Stimulated activated CD8-positive, alpha-beta memory T cell treated with anti-CD3 and anti-CD28 coated beads, Interleukin-2, amount 100 ng/mL, for 1 hour (primary cell): ENCODE measurements at regions not wholly inside any gene's neighbourhood (a gene's known extent, or its start where the extent isn't known, plus 50 kb on each side); places are given as distances from the start of the nearest gene placed in this dataset.

Experiments used
- DNase-seq, 2 donors: peaks; one replicate each; pipeline ENCODE4 v3.0.0-alpha.2; 2020; ENCODE audit warnings: low read depth in 2 of 2

DNA sequence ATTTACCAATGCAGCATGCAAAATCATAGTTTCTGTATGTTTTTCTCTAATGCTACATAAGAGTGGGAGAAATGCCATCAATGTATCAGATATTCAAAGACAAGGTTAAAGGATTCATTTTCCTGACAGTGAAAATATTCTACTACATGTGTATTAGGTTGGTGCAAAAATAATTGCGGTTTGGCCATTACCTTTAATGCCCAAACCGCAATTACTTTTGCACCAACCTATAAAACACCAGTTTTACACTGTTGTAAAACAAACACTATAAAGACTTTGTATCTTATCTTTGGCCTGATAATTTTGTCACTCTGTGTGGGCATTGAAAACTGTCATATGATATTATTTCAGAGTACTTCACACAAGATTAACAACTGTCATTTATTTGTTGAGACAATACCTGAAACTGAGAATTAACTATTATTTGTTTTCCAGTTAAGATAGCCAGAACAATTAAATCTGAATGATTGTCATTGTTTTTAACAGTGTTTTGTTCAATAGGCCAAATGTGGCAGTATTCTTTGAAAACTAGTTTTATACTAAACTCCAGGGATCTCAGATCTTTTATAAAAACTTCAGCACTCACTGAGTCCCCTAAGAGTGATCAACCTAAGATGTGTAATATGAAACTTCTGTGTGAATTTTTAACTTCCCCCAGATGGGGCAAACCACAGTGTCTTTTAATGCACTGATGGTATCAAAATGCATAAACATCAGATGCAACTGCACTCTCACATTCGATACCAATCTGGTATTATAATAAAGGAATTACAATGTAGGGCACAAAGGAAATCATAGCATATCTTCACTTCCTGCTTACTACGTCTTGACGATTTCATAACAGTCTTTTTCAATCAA, 53.8 kb upstream of the FBN2 start:
- no peak for DNase-seq

DNA sequence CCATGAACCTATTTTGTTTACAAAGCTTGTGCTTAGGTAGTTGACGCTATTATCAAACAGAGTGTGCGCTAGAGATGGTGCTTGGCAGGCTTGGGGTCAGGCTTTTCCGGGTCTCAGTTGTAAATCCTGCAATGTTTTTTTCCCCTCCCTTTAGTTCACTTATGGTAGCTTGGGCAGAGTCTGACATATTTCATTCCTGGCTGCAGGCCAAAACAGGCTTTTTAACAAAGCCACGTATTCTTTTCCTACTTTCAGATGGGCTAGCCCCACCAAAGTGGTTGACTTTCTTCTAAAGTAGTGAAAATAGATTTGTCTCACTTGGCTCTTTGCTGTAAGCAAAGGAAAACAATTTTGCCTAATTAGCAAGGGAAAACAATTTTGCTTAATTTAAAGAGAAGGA, 58.0 kb upstream of the FBN2 start:
- DNase-seq: no peak

DNA sequence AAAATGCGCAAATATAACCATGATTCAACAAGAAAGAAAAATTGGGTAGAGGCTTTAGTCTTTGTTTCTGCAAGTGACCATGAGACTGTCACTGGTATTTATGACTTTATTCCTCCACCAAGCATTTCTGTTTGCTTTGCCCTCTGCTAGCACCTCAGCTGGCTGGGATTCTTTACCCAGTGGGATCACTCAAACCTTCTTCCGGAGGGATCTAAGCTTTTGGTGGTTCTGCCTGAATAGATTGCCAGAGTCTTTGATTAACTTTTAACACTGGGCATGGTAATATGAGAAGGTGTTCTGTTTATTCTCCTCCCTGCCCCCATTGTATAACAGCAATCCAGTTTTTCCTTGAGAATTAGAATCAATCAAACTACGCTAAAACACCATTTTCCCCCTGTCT, 59.1 kb upstream of the FBN2 start:
- no peak for DNase-seq

DNA sequence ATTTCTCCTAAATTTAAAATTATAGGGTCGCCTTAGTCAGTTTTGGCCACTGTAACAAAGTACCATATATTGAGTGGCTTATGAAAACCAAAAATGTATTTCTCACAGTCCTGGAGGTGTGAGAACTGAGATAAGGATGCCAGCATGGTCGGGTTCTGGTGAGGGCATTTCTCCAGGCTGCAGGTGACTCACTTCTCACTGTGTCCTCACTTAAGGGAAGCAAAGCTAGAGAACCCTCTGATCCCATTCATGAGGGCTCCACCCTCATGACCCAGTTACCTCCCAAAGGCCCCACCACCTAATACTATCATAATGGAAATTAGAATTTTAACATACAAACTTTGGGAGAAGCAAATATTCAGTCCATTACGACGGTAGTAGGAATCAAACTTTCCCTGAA, 75.1 kb upstream of the FBN2 start:
- no peak for DNase-seq

DNA sequence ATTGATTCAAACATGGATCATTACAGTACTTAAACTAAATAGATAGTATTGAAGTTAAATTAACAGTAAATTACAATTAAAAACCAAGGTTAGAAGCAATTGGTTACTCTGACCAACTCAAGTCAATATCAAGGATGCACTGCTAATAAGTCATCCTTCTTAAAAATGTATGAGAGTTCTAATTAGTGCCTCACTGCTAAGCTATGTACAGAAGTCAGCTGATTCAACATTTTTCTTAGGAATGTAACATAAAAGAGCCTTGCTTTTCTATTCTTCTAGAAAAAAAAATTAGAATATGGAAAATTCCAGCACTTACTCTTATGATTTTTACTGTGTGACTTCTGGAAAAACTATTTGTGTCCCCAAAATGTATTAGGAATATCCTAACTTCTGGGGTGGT, 75.7 kb upstream of the FBN2 start:
- no peak for DNase-seq

DNA sequence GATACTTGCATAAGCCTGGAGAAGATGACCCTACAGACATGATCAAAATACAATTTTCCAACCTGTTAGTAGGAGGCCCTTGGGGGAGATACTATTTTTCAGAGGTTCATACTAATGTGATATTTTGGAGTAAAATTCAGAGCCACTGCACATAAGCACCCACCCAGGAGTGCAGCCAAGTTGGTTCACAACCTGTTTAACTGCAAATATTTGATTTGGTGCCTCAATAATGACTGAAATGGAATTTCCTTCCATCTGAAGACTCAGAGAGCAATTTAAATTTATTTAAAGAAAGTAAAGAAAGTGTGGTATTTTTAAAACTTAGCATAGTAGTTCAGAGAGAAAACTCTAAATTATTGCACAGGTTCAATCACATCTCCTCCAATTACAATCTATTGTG, 77.5 kb upstream of the FBN2 start:
- no peak for DNase-seq

DNA sequence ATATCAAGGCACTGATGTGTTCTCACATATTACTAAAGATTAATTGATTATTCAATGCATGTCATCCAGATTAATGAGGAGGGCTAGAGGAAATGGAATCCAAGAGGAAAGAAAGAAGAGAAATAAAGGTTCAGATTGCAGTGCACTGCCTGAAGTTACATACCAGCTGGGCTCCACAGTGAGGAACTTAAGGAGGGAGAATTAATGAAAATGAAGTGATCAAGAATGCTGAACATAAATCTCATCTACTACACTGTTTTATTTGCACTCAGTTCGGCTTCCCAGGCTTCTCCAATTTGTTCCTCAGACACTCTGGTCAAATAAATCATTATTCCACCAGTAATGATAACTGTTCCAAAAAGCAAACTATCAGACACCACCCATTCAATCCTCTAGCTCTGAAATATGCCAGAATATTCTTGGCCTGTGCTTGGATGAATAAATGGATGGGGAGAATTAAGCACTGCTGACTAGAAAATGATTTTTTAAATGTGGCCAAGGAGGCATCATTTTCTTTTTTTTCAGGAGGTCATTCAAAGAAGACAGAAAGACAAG, 88.6 kb upstream of the FBN2 start:
- no peak for DNase-seq

DNA sequence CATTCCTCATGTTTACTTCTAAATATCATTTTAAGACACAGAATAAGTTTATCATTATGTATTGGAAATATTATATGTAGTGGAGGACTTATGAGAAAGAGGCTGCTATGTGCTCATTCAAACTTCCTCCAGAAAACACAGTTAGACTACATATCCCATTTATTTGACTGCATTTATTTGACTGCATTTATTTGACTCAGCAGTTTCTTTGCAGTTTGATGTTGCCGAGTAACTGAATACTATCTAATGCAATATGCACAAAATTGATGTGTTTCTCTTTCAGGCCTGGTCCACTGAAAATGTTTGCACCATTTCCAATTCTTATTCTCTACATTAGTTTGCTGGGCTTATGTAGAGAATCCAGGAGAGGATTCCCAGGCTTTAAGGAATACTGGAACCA, 89.9 kb upstream of the FBN2 start:
- DNase-seq: no peak

DNA sequence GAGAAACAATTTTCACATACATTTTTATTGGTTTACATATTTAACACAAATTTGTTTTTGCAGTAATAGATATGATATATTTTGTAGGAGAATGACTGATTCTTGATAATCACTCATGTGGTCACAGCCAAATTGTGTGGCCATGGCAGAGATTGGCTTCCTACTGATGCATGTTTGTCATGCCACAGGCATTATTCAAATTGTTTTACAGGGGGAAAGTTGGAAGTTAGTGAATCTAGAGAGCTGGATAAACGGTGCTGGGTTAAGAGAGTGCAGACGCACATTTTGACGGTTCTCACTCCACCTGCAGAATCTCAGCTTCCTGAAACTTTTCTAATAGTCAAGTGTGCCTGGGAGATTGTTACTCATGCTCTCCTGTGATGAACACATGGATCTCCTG, 91.1 kb upstream of the FBN2 start:
- DNase-seq: no peak

DNA sequence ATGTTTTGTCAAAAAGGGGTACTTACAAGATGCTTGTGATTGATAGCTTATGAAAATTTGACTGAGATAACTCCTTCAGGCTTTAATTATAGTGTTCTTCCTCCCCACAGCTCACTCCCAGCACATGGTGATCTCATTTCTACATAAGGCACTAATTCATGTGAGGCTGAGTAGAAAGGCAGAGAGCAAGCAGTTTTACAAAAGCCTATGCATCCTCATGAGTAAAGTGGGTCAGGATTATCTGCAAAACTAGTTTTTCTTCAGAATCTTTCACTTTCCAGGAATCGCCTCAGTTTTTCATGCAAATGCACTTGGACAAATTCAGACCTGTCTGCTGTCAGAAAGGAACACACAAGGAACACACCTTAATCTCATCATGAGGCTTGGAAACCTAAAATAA, 92.1 kb upstream of the FBN2 start:
- no peak for DNase-seq

DNA sequence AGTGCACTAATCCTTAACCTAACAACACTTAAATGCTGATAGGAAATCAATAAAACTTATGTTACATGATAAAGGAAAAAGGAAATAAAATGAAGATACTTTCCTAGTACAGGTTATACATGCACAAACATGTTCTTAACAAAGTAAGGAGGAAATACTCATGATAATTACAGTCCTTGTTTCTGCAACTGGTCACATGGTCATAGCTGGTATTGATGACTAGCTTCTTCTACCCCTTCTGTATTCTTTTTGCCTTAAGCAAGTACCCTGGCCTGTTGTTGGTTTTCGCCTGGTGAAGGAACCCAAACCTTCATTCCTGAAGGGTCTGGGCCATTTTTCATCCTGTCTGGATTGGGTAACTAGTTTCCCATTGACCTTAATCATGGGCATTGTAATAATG, 93.7 kb upstream of the FBN2 start:
- DNase-seq: no peak

DNA sequence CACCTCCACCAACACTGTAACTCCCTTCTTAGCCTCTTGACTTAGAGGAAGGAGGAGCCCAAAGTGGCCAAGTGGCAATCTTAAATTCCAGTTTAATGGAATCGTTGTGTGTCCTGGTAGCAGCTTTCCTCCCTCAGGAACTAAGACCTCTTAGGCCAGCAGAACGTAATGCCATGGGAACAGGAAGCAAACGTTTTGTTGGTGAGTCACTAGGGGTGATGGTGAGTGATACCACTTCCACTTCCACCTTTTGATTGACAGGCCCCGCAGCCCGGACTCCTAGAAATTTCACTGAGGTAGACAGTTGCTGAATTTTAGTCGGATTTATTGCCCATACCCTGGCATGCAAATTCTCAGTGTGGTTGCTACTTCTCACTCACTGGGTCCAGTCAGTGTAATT, 94.2 kb upstream of the FBN2 start:
- DNase-seq: no peak

DNA sequence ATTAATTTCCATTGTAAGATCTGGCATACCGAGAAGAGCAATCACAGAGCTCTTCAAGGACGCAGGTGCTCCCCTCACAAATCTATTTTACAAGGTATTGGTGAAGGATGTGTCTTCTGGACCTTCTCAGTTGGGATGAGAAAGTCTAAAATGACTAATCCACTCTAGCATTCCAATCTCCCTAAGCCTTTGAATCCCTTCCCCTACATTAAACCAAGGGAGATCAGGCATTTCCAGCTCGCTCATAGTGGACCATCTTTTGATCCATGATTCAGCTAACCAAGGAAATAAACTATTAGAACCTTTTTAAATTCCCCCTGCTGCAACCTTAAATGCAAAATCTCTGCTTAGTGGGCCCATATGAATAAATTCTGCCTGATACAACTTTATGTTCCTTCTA, 95.9 kb upstream of the FBN2 start:
- no peak for DNase-seq

DNA sequence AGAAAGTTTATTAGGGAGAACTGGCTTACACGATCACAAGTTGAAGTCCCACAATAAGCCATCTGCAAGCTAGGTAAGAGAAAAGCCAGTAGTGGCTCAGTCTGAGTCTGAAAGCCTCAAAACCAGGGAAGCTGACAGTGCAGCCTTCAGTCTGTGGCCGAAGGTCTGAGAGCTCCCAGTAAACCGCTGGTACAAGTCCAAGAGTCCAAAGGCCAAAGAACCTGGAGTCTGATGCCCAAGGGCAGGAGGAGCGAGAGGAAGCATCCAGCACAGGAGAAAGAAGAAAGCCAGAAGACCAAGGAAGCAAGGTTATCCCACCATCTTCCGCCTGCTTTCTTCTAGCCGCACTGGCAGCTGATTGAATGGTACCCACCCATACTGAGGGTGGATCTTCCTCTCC, 97.3 kb upstream of the FBN2 start:
- DNase-seq: no peak

DNA sequence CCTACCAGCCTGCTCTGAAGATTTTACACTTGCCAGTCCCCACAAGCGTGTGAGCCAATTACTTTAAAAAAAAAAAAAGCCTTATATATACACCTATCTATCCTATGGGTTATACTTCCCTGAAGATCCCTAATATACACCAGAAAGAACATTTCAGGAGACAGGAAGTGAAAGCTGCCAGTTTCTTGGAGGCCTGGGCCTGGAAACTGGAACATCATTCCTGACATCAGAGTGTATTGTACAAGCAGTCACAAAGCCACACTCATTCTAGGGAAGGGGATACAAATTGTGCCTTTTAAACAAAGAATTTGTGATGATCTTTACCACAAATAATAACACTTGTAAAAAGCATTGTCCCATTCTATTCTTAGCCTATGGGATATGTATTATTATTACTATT, 98.3 kb upstream of the FBN2 start:
- no peak for DNase-seq

DNA sequence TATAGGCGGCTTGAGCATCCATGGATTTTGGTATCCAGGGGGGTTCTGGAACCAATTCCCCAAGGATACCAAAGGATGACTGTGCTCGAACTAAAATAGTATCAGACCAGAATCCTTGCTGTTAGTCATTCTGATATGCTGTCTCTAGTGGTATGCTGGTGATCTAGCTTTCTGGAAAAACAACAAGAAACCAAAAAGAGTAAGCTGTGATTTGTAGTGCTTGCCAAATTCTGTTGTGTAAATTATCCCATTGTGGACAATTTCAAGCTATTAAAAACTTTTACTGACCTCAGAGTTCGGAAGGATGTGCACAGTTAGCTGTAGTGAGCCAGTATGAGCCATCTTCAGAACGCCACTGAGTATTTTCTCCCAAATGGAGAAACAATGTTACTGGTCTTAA, 99.0 kb upstream of the FBN2 start:
- DNase-seq: no peak

DNA sequence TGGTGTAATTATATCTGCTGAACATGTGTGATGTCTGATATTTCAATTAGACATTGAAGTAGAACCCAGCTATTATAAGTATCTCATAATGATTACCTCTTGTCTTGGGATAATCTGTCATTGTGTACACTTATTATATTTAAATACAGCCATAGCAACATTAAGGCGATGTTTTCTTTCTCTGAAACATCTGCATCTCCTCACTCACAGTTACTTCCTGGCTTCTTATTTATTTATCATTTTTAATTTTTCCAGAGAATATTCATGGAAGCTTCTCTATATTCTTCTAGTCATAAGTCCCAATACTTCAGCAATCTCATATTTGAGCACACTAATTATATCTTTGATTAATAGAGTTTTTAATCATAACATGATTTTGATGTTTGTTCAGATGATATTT, 103.8 kb upstream of the FBN2 start:
- DNase-seq: no peak

DNA sequence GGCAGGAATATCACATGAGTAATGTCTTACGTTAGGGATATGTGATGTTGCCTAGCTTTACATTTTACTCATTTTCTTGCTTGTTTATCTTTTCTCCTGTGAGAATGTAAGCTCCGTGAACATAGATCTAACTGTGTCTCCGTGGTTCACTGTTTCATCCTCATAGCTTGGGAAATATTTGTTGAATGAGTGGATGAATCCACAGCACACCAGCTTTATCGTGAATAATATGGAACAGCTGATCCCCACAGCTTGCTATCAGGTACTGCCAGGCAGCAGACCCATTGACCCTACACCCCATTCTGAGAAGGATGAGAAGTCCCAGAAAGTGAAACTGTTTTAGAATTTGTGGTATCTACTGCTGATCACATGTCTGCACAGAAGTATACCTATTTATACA, 106.8 kb upstream of the FBN2 start:
- no peak for DNase-seq

DNA sequence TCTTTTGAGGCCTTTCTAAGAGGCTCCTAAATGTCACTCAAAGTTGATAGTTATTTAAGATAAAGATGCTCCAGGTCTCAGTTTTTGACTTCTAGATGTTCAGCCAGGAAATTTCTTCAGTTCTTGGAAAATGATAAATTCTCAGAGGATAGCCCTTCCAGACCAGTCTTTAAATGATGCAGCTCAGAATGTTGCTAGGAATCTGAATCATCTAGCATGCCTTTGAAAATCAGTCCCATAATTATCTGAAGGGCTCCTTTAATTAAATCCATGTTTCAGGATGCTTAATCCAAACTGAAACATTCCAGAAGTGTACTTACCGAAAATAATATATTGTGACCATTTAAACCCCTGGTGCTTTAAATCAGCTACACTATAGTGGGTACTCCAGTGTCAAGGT, 107.5 kb upstream of the FBN2 start:
- DNase-seq: no peak

DNA sequence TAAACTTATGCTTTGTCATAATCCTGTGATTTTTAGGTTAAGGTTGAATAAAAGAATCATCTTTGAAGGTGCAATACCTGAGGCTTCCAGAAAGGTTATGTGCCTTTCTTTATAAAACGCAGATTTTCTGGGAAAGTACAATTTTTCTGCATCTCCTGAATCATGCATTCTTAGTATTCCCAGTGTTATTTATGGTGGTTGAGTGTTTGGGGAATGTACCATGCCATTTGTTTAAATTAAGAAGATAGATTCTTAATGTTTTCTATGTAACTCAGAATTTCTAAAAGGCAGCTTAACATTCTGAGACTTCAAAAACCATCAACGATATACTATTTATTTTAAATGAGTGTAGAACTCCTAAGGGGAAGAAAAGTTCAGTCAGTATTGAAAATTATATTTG, 108.1 kb upstream of the FBN2 start:
- DNase-seq: no peak

DNA sequence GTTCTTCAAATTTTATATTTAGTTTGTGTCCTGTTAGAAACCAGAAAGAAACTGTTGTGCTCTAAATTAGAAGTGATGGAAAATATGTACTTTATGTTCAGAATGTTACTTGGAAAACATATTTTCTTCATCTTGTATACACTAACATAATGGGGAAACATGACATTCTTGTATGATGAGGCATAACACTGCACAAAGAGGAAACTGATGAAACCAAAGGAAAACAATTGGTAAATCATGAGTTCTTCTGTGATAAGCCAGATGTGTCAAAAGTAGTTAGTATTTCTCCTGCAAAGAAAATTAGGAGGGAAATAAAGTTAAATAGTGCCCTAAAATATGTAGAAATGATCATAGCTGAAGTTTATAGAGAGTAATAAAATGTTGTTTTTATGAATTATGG, 111.1 kb upstream of the FBN2 start:
- no peak for DNase-seq

DNA sequence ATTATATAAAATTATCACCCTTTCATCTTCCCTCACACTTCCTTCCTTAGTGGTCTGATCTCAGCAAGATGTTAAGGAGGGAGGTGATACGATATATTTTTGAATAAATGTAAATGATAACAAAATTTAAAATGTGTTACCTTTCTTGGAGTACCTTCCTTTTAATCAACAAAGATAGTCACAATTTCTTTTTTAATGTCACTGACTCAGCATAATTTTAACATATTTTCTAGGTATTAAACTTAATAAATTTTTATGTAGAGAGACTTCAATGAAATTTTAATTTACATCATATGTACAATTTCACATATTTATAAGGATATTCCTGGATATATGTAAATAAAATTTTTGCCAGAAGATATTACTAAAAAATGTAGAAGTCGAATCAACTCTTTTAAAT, 125.0 kb upstream of the FBN2 start:
- no peak for DNase-seq

DNA sequence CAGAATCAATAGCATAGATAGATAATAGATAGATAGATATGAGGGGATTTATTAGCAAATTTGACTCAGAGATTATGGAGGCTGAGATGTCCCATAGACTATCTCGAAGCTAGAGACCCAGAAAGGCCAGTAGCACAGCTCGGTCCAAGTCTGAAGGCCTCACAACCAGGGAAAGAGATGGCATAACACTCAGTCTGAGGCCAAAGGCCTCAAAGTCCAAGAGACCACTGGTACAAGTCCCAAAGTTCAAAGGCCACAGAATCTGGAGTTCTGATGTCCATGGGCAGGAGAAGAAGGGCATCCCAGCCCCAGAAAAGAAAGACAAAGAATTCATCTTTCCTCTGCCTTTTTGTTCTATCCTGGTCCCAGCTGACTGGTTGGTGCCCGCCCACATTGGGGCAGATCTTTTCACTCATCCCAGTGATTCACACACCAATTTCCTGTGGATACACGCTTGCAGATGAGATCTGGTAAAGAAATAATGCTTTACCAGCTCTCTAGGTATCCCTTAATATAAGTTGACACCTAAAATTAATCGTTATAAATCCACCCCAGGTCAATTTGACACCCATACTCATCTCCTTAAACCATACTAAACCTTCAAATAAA, 127.8 kb upstream of the FBN2 start:
- no peak for DNase-seq

DNA sequence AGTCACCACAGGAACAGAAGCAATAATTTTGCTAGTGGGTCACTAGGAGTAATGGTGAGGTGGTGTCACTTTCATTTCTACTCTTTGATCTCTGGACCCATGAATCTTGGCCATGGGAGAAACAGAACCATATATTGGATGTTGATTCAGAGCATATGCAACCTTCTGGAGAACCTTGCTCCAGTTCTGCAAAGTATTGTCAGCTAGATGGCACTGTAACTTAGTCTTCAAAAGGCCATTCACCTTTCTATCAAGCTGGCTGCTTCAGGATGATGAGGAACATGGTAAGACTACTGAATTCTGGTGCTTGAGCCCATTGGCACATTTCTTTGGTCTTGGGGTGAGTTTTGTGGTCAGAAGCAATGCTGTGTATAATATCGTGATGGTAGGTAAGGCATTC, 129.1 kb upstream of the FBN2 start:
- no peak for DNase-seq
